Tibial nerve (tissue), 4 donors: ENCODE measurements at regions not wholly inside any gene's neighbourhood (a gene's known extent, or its start where the extent isn't known, plus 50 kb on each side); places are given as distances from the start of the nearest gene placed in this dataset.

Experiments used
- DNase-seq, 2 donors: peaks; one replicate each; pipeline ENCODE4 v3.0.0-alpha.2; 2019; ENCODE audit warnings: low spot score in 2 of 2
- H3K27ac ChIP-seq, 4 donors: fragments of 200-600 bp; sonication (generic) in 3 of 4; one replicate each; pipeline ENCODE4 v1.5.1; 2017 to 2019; ENCODE audit warnings: mild to moderate bottlenecking in 1 of 4
- H3K27me3 ChIP-seq, 2 donors: fragments of 200-600 bp; sonication (generic) in 1 of 2; one replicate each; pipeline versions ENCODE4 v1.5.1 to v1.6.0; 2017 to 2019
- H3K36me3 ChIP-seq, 3 donors: fragments of 200-600 bp; sonication (generic); one replicate each; pipeline ENCODE4 v1.5.1; 2018 to 2019
- H3K4me1 ChIP-seq, 4 donors: fragments of 200-600 bp; sonication (generic) in 3 of 4; one replicate each; pipeline ENCODE4 v1.5.1; 2017 to 2019
- H3K4me3 ChIP-seq, 4 donors: fragments of 200-600 bp; sonication (generic) in 3 of 4; one replicate each; pipeline ENCODE4 v1.5.1; 2017 to 2019; ENCODE audit warnings: mild to moderate bottlenecking in 1 of 4, moderate library complexity in 1 of 4
- H3K9me3 ChIP-seq, 4 donors: fragments of 200-600 bp; sonication (generic) in 3 of 4; one replicate each; pipeline ENCODE4 v1.5.1; 2017 to 2019
- EP300 ChIP-seq, 2 donors: sonication (generic); formaldehyde crosslinking; IDR thresholded peaks; one replicate each; pipeline ENCODE4 v1.6.1; 2017; ENCODE audit warnings: antibody characterized with exemption in 2 of 2, mild to moderate bottlenecking in 1 of 2
- POLR2A ChIP-seq, 2 donors: fragments of 450-650 bp; IDR thresholded peaks; one replicate each; pipeline ENCODE4 v1.6.1; 2017; ENCODE audit warnings: antibody characterized with exemption in 2 of 2, mild to moderate bottlenecking in 2 of 2, moderate library complexity in 2 of 2
- WGBS, 2 donors: methylation state at CpG; one replicate each; pipeline ENCODE4 v1.1.5; 2018; 5-methylcytosine and 5-hydroxymethylcytosine counted together
- TF ChIP-seq, protein P1 (sequence below), 5 experiments: fragments of 200-600 bp in 3 of 5; fragments of 450-650 bp in 2 of 5; sonication (generic) in 3 of 5; IDR thresholded peaks; one replicate each; pipeline ENCODE4 v1.5.1; 2016 to 2019; ENCODE audit warnings: antibody characterized with exemption in 5 of 5, mild to moderate bottlenecking in 3 of 5, moderate library complexity in 2 of 5

DNA sequence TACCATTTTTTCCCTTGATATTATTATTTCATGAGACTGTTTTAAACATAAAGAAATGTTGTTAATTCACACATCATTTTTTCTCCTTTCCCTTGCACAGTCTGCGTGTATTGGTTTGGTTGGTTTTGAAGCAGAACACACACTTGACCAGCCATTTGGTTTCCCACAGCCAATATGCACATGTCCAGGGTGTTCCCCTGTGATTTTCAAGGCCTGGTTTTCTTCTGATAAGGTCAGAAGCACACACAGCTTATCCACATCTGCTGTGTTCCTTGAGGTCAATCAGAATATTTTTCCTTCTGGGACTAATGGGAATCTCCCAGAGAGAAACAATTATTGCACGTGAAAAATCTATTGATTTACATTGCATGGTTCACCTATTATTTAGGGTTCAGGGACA, 103.2 kb upstream of the EFEMP1 start:
- TF ChIP-seq, protein P1, sequence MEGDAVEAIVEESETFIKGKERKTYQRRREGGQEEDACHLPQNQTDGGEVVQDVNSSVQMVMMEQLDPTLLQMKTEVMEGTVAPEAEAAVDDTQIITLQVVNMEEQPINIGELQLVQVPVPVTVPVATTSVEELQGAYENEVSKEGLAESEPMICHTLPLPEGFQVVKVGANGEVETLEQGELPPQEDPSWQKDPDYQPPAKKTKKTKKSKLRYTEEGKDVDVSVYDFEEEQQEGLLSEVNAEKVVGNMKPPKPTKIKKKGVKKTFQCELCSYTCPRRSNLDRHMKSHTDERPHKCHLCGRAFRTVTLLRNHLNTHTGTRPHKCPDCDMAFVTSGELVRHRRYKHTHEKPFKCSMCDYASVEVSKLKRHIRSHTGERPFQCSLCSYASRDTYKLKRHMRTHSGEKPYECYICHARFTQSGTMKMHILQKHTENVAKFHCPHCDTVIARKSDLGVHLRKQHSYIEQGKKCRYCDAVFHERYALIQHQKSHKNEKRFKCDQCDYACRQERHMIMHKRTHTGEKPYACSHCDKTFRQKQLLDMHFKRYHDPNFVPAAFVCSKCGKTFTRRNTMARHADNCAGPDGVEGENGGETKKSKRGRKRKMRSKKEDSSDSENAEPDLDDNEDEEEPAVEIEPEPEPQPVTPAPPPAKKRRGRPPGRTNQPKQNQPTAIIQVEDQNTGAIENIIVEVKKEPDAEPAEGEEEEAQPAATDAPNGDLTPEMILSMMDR (IDR thresholded peaks at IDR 0.05), result no peak
- TF ChIP-seq EP300 (IDR thresholded peaks at IDR 0.05) (no peak), POLR2A (IDR thresholded peaks at IDR 0.05) (no peak)
- WGBS, 2 donors, result 71 to 75% methylated on average over 2 of the region's 2 CpGs
- no peaks in the 10 kb centered on the region for H3K36me3 ChIP-seq

GRCh38 chr2:56030062-56030461, 106.5 kb upstream of the EFEMP1 start:
- no peak overlapping the region for H3K27ac ChIP-seq
- TF ChIP-seq POLR2A (IDR thresholded peaks at IDR 0.05), result no peak
- TF ChIP-seq, protein P1 (IDR thresholded peaks at IDR 0.05), result no peak
- TF ChIP-seq EP300 (IDR thresholded peaks at IDR 0.05), result no peak
- H3K36me3 ChIP-seq, result no peaks in the 10 kb centered on the region
- H3K9me3 ChIP-seq, result no peaks in the 10 kb centered on the region
- no peak overlapping the region for H3K4me3 ChIP-seq
- no peaks in the 10 kb centered on the region for H3K27me3 ChIP-seq
- DNase-seq, result no peak
- 64 to 70% methylated on average over 5 of the region's 5 CpGs for WGBS, 2 donors
- H3K4me1 ChIP-seq, result no peaks in the 10 kb centered on the region

More for the DNA sequence above, 103.2 kb upstream of the EFEMP1 start:
- no peak overlapping the region for H3K4me3 ChIP-seq
- no peak overlapping the region for H3K27ac ChIP-seq
- no peaks in the 10 kb centered on the region for H3K9me3 ChIP-seq
- no peaks in the 10 kb centered on the region for H3K4me1 ChIP-seq
- H3K27me3 ChIP-seq, result no peaks in the 10 kb centered on the region
- no peak for DNase-seq

DNA sequence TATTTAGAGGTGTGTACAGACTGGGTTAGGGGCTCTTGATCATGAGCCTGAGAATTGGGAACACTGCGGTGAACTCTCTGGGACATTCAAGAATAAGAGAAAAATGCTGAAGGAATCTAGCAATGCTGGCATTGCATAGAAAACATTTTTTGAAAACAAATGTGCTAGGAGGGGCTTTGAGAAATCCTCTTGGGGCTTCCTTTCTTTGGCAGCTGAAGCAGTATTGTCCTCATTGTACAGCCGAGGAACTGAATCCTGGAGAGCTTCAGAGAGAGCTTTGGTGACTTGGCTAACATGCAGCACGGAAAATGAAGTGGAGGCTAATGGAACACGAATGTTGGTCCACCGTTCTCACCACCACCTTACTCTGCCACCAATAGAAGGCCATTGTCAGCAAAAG, 107.3 kb upstream of the EFEMP1 start:
- H3K27ac ChIP-seq, result no peak overlapping the region
- no peak for DNase-seq
- no peaks in the 10 kb centered on the region for H3K4me1 ChIP-seq
- no peaks in the 10 kb centered on the region for H3K36me3 ChIP-seq
- 67 to 77% methylated on average over 5 of the region's 5 CpGs for WGBS, 2 donors
- H3K4me3 ChIP-seq, result no peak overlapping the region
- no peaks in the 10 kb centered on the region for H3K9me3 ChIP-seq
- TF ChIP-seq POLR2A (IDR thresholded peaks at IDR 0.05), result no peak
- TF ChIP-seq, protein P1 (IDR thresholded peaks at IDR 0.05), result no peak
- TF ChIP-seq EP300 (IDR thresholded peaks at IDR 0.05), result no peak
- H3K27me3 ChIP-seq, result no peaks in the 10 kb centered on the region

- WGBS, 2 donors, result 55 to 71% methylated on average over 3 of the region's 3 CpGs
- Histone ChIP-seq H3K36me3 (no peaks in the 10 kb centered on the region), H3K4me3 (no peak overlapping the region)
Observed at GRCh38 chr2:56034258-56034657, 110.7 kb upstream of the EFEMP1 start.

GRCh38 chr2:56040189-56040588, 116.6 kb upstream of the EFEMP1 start:
- no peak for DNase-seq
- no peak overlapping the region for H3K4me3 ChIP-seq
- WGBS, 2 donors, result 64 to 66% methylated on average over 3 of the region's 3 CpGs
- no peaks in the 10 kb centered on the region for H3K36me3 ChIP-seq
- H3K27ac ChIP-seq, result no peak overlapping the region
- TF ChIP-seq EP300 (IDR thresholded peaks at IDR 0.05) (no peak), POLR2A (IDR thresholded peaks at IDR 0.05) (no peak)
- TF ChIP-seq, protein P1 (IDR thresholded peaks at IDR 0.05), result no peak
- no peaks in the 10 kb centered on the region for H3K4me1 ChIP-seq
- H3K27me3 ChIP-seq, result no peaks in the 10 kb centered on the region
- no peaks in the 10 kb centered on the region for H3K9me3 ChIP-seq

More at GRCh38 chr2:56034258-56034657, 110.7 kb upstream of the EFEMP1 start:
- Histone ChIP-seq H3K4me1 (no peaks in the 10 kb centered on the region), H3K27me3 (no peaks in the 10 kb centered on the region), H3K9me3 (no peaks in the 10 kb centered on the region), H3K27ac (no peak overlapping the region)
- no peak for DNase-seq
- TF ChIP-seq POLR2A (IDR thresholded peaks at IDR 0.05), result no peak
- TF ChIP-seq EP300 (IDR thresholded peaks at IDR 0.05), result no peak
- TF ChIP-seq, protein P1 (IDR thresholded peaks at IDR 0.05), result no peak
